SK-N-DZ (cell line): ENCODE measurements at regions not wholly inside any gene's neighbourhood (a gene's known extent, or its start where the extent isn't known, plus 50 kb on each side); places are given as distances from the start of the nearest gene placed in this dataset.
A peak's percentile ranks its signal among the peaks of the same experiment; 100 is the strongest.
"Not testable (repeated sequence)": the region's sequence is repeated elsewhere in the genome, so short reads cannot be mapped to it uniquely, and the experiment has no call there.

Experiments used
- DNase-seq: peaks from one replicate; pipeline ENCODE4 v3.0.0-alpha.2; 2015; ENCODE audit warnings: low spot score

GRCh38 chrX:96502507-96502906 lies 182.1 kb upstream of the DIAPH2 start:
- no peak for DNase-seq

GRCh38 chrX:96529386-96529785 lies 155.3 kb upstream of the DIAPH2 start:
- not testable (repeated sequence) for DNase-seq

GRCh38 chrX:96538104-96538725 lies 146.4 kb upstream of the DIAPH2 start:
- DNase-seq, result no peak

- DNase-seq, result no peak
Observed at GRCh38 chrX:96540111-96540631, 144.5 kb upstream of the DIAPH2 start.

GRCh38 chrX:96546281-96546680 lies 138.4 kb upstream of the DIAPH2 start:
- not testable (repeated sequence) for DNase-seq

- no peak for DNase-seq
Observed at GRCh38 chrX:96551322-96551872, 133.2 kb upstream of the DIAPH2 start.

GRCh38 chrX:96556886-96557285 lies 127.8 kb upstream of the DIAPH2 start:
- DNase-seq, result no peak

- DNase-seq, result not testable (repeated sequence)
Observed at GRCh38 chrX:96561129-96561528, 123.5 kb upstream of the DIAPH2 start.

GRCh38 chrX:96563646-96564045 lies 121.0 kb upstream of the DIAPH2 start:
- no peak for DNase-seq

- DNase-seq, result no peak
Observed at GRCh38 chrX:96564595-96564994, 120.0 kb upstream of the DIAPH2 start.

GRCh38 chrX:96566878-96567277 lies 117.8 kb upstream of the DIAPH2 start:
- no peak for DNase-seq

- no peak for DNase-seq
Observed at GRCh38 chrX:96568071-96568470, 116.6 kb upstream of the DIAPH2 start.

GRCh38 chrX:96569034-96569433 lies 115.6 kb upstream of the DIAPH2 start:
- no peak for DNase-seq

GRCh38 chrX:96575011-96575410 lies 109.6 kb upstream of the DIAPH2 start:
- no peak for DNase-seq

GRCh38 chrX:96576368-96576767 lies 108.3 kb upstream of the DIAPH2 start:
- DNase-seq, result no peak

GRCh38 chrX:96578781-96579180 lies 105.9 kb upstream of the DIAPH2 start:
- DNase-seq, result no peak

- no peak for DNase-seq
Observed at GRCh38 chrX:96579252-96579651, 105.4 kb upstream of the DIAPH2 start.

- no peak for DNase-seq
Observed at GRCh38 chrX:96590403-96590802, 94.2 kb upstream of the DIAPH2 start.

- no peak for DNase-seq
Observed at GRCh38 chrX:96591421-96591820, 93.2 kb upstream of the DIAPH2 start.

- not testable (repeated sequence) for DNase-seq
Observed at GRCh38 chrX:96597847-96598246, 86.8 kb upstream of the DIAPH2 start.

- peak; percentile 2 for DNase-seq
Observed at GRCh38 chrX:96611619-96612362, 72.9 kb upstream of the DIAPH2 start.

GRCh38 chrX:96615448-96615847 lies 69.2 kb upstream of the DIAPH2 start:
- no peak for DNase-seq

- DNase-seq, result no peak
Observed at GRCh38 chrX:96619588-96619987, 65.1 kb upstream of the DIAPH2 start.
